Epithelial cell of proximal tubule (primary cell): ENCODE measurements at regions not wholly inside any gene's neighbourhood (a gene's known extent, or its start where the extent isn't known, plus 50 kb on each side); places are given as distances from the start of the nearest gene placed in this dataset.
A peak's percentile ranks its signal among the peaks of the same experiment; 100 is the strongest.

ENCODE experiments used
- DNase-seq: peaks from one replicate; pipeline ENCODE4 v3.0.0-alpha.2; 2011; ENCODE audit warnings: low read depth
- H3K4me3 ChIP-seq: 2 replicates; pipeline ENCODE4 v1.5.1; 2011; ENCODE audit warnings: low read depth, mild to moderate bottlenecking, low read length
- CTCF ChIP-seq: conservative IDR thresholded peaks from 2 replicates; pipeline ENCODE4 v1.5.1; 2012; ENCODE audit warnings: low read depth, mild to moderate bottlenecking, low read length

DNA sequence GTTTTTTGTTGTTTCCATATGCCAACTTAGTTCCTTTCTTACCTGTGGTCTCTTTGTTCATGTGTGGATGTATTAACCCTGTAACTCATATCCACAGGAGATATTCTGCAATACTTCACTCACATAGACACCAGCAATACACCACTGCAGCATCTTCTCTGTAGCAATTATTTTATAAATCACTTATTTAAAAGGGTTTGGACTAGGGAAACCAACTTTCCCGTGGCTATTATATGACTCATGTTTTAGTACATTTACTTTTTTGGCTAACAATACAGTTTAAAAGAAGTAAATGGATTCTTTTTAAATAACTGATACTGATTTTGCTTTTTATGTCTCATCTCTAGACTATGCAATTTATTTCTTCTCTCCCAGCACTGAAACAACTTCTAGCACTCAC lies 488.9 kb downstream of the MBD2 start:
- H3K4me3 ChIP-seq = no peak overlapping the region
- TF ChIP-seq CTCF = no peak
- peak; percentile 12 for DNase-seq

DNA sequence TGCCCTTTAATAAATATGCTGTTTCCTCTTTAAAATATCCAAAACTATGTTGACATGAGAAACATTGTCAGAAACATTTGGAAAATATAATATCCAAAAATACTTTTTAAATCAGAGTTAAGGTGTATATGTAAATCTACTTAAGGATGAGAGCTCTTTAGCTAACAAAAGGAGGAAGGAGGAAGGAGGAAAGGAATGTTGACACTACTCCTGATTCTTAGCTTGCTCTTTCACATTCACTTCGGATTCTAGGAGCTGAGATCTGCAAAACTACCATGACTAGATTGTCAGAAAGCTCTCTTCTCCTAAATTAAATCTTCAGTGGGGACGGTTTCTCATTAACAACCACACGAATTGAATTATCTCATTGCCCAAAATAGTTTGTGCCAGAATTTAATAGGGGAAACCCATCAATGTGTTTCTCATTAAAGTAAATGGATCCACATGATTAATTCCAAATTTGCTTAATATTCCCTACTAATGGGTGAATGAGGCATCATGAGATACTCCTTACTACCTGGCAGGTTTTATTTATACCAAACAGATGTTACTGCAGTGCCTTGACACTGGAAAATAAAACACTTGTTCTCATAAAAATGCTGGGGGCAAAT lies 509.1 kb downstream of the MBD2 start:
- TF ChIP-seq CTCF = no peak
- DNase-seq = no peak
- no peak overlapping the region for H3K4me3 ChIP-seq

GRCh38 chr18:53710080-53710479 lies 514.4 kb downstream of the MBD2 start:
- no peak overlapping the region for H3K4me3 ChIP-seq
- no peak for DNase-seq
- TF ChIP-seq CTCF = no peak

- TF ChIP-seq CTCF = no peak
- DNase-seq = no peak
- H3K4me3 ChIP-seq = no peak overlapping the region
Measured at GRCh38 chr18:53702480-53702879, 522.0 kb downstream of the MBD2 start.

GRCh38 chr18:53701697-53702096 lies 522.8 kb downstream of the MBD2 start:
- no peak for TF ChIP-seq CTCF
- H3K4me3 ChIP-seq = no peak overlapping the region
- no peak for DNase-seq

- DNase-seq = no peak
- TF ChIP-seq CTCF = peak; percentile 94
- no peak overlapping the region for H3K4me3 ChIP-seq
Measured at GRCh38 chr18:53698907-53699306, 525.6 kb downstream of the MBD2 start.

DNA sequence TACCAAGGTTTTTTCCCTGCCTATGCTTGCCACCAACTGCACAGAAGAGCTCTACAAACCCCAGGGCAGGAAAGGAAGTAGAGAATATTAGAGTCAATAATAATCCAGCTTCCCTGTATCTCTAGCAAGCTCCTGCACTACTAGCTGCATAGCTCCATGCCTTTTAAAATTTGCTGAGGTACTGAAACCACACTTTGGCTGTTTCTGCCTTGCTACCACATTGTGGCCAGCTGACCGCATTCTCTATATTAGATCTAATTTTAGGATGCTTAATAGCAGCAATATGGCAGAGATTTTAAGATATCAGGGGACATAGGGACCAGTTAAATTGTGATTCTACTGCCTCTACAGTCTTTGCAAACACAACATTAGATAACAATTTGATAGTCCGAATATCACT lies 534.6 kb downstream of the MBD2 start:
- TF ChIP-seq CTCF = no peak
- DNase-seq = no peak
- H3K4me3 ChIP-seq = no peak overlapping the region
